ENCODE measurements at regions not wholly inside any gene's neighbourhood (a gene's known extent, or its start where the extent isn't known, plus 50 kb on each side); places are given as distances from the start of the nearest gene placed in this dataset.

- H3K27ac ChIP-seq (ENCODE audit: low read depth in 1 of 2, low read length in 2 of 2), result no peak overlapping the region
- intact Hi-C loops (cut with micrococcal nuclease), result no loop called here
- Mint-ChIP-seq H3K27me3 (ENCODE audit: low read depth in 3 of 3) (peaks cover 0 to 14% (median 7%) of the 10 kb centered on the region in 3 donors), H3K4me3 (no peak overlapping the region), H3K27ac (no peak overlapping the region), H3K4me1 (no peaks in the 10 kb centered on the region), H3K36me3 (no peaks in the 10 kb centered on the region), H3K9me3 (peaks cover 1 to 8% (median 2%) of the 10 kb centered on the region in 7 donors)
- TF ChIP-seq, protein P1, sequence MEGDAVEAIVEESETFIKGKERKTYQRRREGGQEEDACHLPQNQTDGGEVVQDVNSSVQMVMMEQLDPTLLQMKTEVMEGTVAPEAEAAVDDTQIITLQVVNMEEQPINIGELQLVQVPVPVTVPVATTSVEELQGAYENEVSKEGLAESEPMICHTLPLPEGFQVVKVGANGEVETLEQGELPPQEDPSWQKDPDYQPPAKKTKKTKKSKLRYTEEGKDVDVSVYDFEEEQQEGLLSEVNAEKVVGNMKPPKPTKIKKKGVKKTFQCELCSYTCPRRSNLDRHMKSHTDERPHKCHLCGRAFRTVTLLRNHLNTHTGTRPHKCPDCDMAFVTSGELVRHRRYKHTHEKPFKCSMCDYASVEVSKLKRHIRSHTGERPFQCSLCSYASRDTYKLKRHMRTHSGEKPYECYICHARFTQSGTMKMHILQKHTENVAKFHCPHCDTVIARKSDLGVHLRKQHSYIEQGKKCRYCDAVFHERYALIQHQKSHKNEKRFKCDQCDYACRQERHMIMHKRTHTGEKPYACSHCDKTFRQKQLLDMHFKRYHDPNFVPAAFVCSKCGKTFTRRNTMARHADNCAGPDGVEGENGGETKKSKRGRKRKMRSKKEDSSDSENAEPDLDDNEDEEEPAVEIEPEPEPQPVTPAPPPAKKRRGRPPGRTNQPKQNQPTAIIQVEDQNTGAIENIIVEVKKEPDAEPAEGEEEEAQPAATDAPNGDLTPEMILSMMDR (IDR thresholded peaks at IDR 0.05), result no peak
- DNase-seq, result no peak
- no peak overlapping the region for H2AFZ ChIP-seq (ENCODE audit: insufficient read depth, low read depth, low read length, poor library complexity, severe bottlenecking)
- WGBS (ENCODE audit: insufficient coverage), result 94% methylated on average over 3 of the region's 4 CpGs
- H3K4me3 ChIP-seq (replicated peaks in 1 of 3; ENCODE audit: low read depth in 2 of 3, low read length in 3 of 3), result no peak overlapping the region
- H3K27me3 ChIP-seq (ENCODE audit: control insufficient read depth in 2 of 2, insufficient read depth in 2 of 2, low read length in 2 of 2), result peaks cover 0 to 5% of the 10 kb centered on the region in 2 donors
- H4K20me1 ChIP-seq (ENCODE audit: insufficient read depth, low read length), result no peaks in the 10 kb centered on the region
- H3K9ac ChIP-seq (ENCODE audit: insufficient read depth, low read length, poor library complexity, severe bottlenecking), result no peak overlapping the region
- H3K4me1 ChIP-seq (ENCODE audit: control insufficient read depth in 1 of 2, insufficient read depth in 2 of 2, low read length in 2 of 2), result no peaks in the 10 kb centered on the region
- H3K79me2 ChIP-seq (ENCODE audit: insufficient read depth, low read length), result no peaks in the 10 kb centered on the region
- H3K4me2 ChIP-seq (replicated peaks; ENCODE audit: extremely low read depth, low read length, poor library complexity, severe bottlenecking), result no peak overlapping the region
- no peaks in the 10 kb centered on the region for H3K9me3 ChIP-seq (replicated peaks in 1 of 2; ENCODE audit: control insufficient read depth in 1 of 2, insufficient read depth in 1 of 2, low read length in 2 of 2)
- H3K36me3 ChIP-seq (replicated peaks in 1 of 2; ENCODE audit: control insufficient read depth in 1 of 2, insufficient read depth in 2 of 2, low read length in 2 of 2), result no peaks in the 10 kb centered on the region
Measured at GRCh38 chr3:3603351-3603750, 195.9 kb upstream of the LRRN1 start.

- Histone ChIP-seq H4K20me1 (ENCODE audit: insufficient read depth, low read length) (no peaks in the 10 kb centered on the region), H3K4me2 (replicated peaks; ENCODE audit: extremely low read depth, low read length, poor library complexity, severe bottlenecking) (no peak overlapping the region), H3K9ac (ENCODE audit: insufficient read depth, low read length, poor library complexity, severe bottlenecking) (no peak overlapping the region), H3K4me1 (ENCODE audit: control insufficient read depth in 1 of 2, insufficient read depth in 2 of 2, low read length in 2 of 2) (no peaks in the 10 kb centered on the region), H3K79me2 (ENCODE audit: insufficient read depth, low read length) (no peaks in the 10 kb centered on the region), H2AFZ (ENCODE audit: insufficient read depth, low read depth, low read length, poor library complexity, severe bottlenecking) (no peak overlapping the region), H3K9me3 (replicated peaks in 1 of 2; ENCODE audit: control insufficient read depth in 1 of 2, insufficient read depth in 1 of 2, low read length in 2 of 2) (no peaks in the 10 kb centered on the region), H3K27ac (ENCODE audit: low read depth in 1 of 2, low read length in 2 of 2) (no peak overlapping the region), H3K36me3 (replicated peaks in 1 of 2; ENCODE audit: control insufficient read depth in 1 of 2, insufficient read depth in 2 of 2, low read length in 2 of 2) (no peaks in the 10 kb centered on the region), H3K27me3 (ENCODE audit: control insufficient read depth in 2 of 2, insufficient read depth in 2 of 2, low read length in 2 of 2) (peaks cover 0 to 5% of the 10 kb centered on the region in 2 donors), H3K4me3 (replicated peaks in 1 of 3; ENCODE audit: low read depth in 2 of 3, low read length in 3 of 3) (no peak overlapping the region)
- no peaks in the 10 kb centered on the region for H3K4me1 Mint-ChIP-seq
- no peaks in the 10 kb centered on the region for H3K36me3 Mint-ChIP-seq
- no peak overlapping the region for H3K4me3 Mint-ChIP-seq
- H3K27me3 Mint-ChIP-seq (ENCODE audit: low read depth in 3 of 3), result peaks cover 0 to 10% (median 0%) of the 10 kb centered on the region in 3 donors
- intact Hi-C loops (cut with micrococcal nuclease), result no loop called here
- H3K9me3 Mint-ChIP-seq, result peaks cover 2 to 6% (median 2%) of the 10 kb centered on the region in 7 donors
- TF ChIP-seq, protein P1 (IDR thresholded peaks at IDR 0.05), result no peak
- WGBS (ENCODE audit: insufficient coverage), result 88% methylated on average over 2 of the region's 3 CpGs
- no peak for DNase-seq
- no peak overlapping the region for H3K27ac Mint-ChIP-seq
Measured at GRCh38 chr3:3600665-3601340, 198.4 kb upstream of the LRRN1 start.
